ENCODE measurements at regions not wholly inside any gene's neighbourhood (a gene's known extent, or its start where the extent isn't known, plus 50 kb on each side); places are given as distances from the start of the nearest gene placed in this dataset.

- no peak for DNase-seq (ENCODE audit: low read depth)
- H3K4me3 ChIP-seq (ENCODE audit: low read depth, low read length) = no peak overlapping the region
- TF ChIP-seq CTCF (IDR thresholded peaks at IDR 0.05; ENCODE audit: insufficient read depth, low read depth, low read length) = no peak
Measured at GRCh38 chr17:71846561-71847110, 274.2 kb upstream of the SOX9 start.

- no peak for TF ChIP-seq CTCF (IDR thresholded peaks at IDR 0.05; ENCODE audit: insufficient read depth, low read depth, low read length)
- no peak overlapping the region for H3K4me3 ChIP-seq (ENCODE audit: low read depth, low read length)
- no peak for DNase-seq (ENCODE audit: low read depth)
Measured at GRCh38 chr17:71849783-71850768, 270.7 kb upstream of the SOX9 start.

- no peak for DNase-seq (ENCODE audit: low read depth)
- no peak for TF ChIP-seq CTCF (IDR thresholded peaks at IDR 0.05; ENCODE audit: insufficient read depth, low read depth, low read length)
- H3K4me3 ChIP-seq (ENCODE audit: low read depth, low read length) = no peak overlapping the region
Measured at GRCh38 chr17:71850812-71851211, 270.0 kb upstream of the SOX9 start.

- no peak overlapping the region for H3K4me3 ChIP-seq (ENCODE audit: low read depth, low read length)
- no peak for DNase-seq (ENCODE audit: low read depth)
Measured at GRCh38 chr17:71855010-71855409, 265.8 kb upstream of the SOX9 start.

GRCh38 chr17:71864755-71865154 is 256.1 kb upstream of the SOX9 start:
- TF ChIP-seq CTCF (IDR thresholded peaks at IDR 0.05; ENCODE audit: insufficient read depth, low read depth, low read length) = no peak
- no peak for DNase-seq (ENCODE audit: low read depth)
- H3K4me3 ChIP-seq (ENCODE audit: low read depth, low read length) = no peak overlapping the region

More at GRCh38 chr17:71855010-71855409, 265.8 kb upstream of the SOX9 start:
- TF ChIP-seq CTCF (IDR thresholded peaks at IDR 0.05; ENCODE audit: insufficient read depth, low read depth, low read length) = no peak

- no peak overlapping the region for H3K4me3 ChIP-seq (ENCODE audit: low read depth, low read length)
- TF ChIP-seq CTCF (IDR thresholded peaks at IDR 0.05; ENCODE audit: insufficient read depth, low read depth, low read length) = no peak
- no peak for DNase-seq (ENCODE audit: low read depth)
Measured at GRCh38 chr17:71866095-71866494, 254.7 kb upstream of the SOX9 start.

All from fibroblast of villous mesenchyme (primary cell).